H9 (cell line): ENCODE measurements at regions not wholly inside any gene's neighbourhood (a gene's known extent, or its start where the extent isn't known, plus 50 kb on each side); places are given as distances from the start of the nearest gene placed in this dataset.

Experiments
- DNase-seq: peaks from one replicate; pipeline ENCODE4 v3.0.0-alpha.2; 2017
- H2AFZ ChIP-seq: one replicate; pipeline ENCODE4 v1.6.1; 2013; ENCODE audit warnings: mild to moderate bottlenecking, low read length, control low read depth, moderate library complexity
- H2AK5ac ChIP-seq: 2 replicates; pipeline ENCODE4 v1.6.1; 2013; ENCODE audit warnings: low read length, control low read depth, mixed read lengths; ENCODE audit not compliant: insufficient read length
- H2BK120ac ChIP-seq: one replicate; pipeline ENCODE4 v1.6.1; 2013; ENCODE audit warnings: low read depth, mild to moderate bottlenecking, low read length, control low read depth, inconsistent platforms; ENCODE audit not compliant: poor library complexity, severe bottlenecking
- H2BK12ac ChIP-seq: 2 replicates; pipeline ENCODE4 v1.6.1; 2013; ENCODE audit warnings: low read length, control low read depth, mixed read lengths, low read depth; ENCODE audit not compliant: insufficient read length
- H2BK15ac ChIP-seq: 2 replicates; pipeline ENCODE4 v1.6.1; 2013; ENCODE audit warnings: low read depth, low read length, control low read depth
- H2BK20ac ChIP-seq: one replicate; pipeline ENCODE4 v1.6.1; 2013; ENCODE audit warnings: low read depth, mild to moderate bottlenecking, low read length, control low read depth, inconsistent platforms; ENCODE audit not compliant: poor library complexity, severe bottlenecking
- H2BK5ac ChIP-seq: 2 replicates; pipeline ENCODE4 v1.6.1; 2013; ENCODE audit warnings: low read length, control low read depth, mixed read lengths; ENCODE audit not compliant: insufficient read length
- H3K14ac ChIP-seq: 2 replicates; pipeline ENCODE4 v1.6.1; 2013; ENCODE audit warnings: low read length, control low read depth; ENCODE audit not compliant: insufficient read depth
- H3K18ac ChIP-seq: 2 replicates; pipeline ENCODE4 v1.6.1; 2013; ENCODE audit warnings: low read depth, mild to moderate bottlenecking, mixed read lengths, low read length, control low read depth; ENCODE audit not compliant: insufficient read length
- H3K23ac ChIP-seq: 2 replicates; pipeline ENCODE4 v1.6.1; 2013; ENCODE audit warnings: low read length, control low read depth, mixed read lengths, low read depth; ENCODE audit not compliant: insufficient read length
- H3K23me2 ChIP-seq: 2 replicates; pipeline ENCODE4 v1.6.1; 2013; ENCODE audit warnings: low read depth, mild to moderate bottlenecking, mixed read lengths, low read length, control low read depth; ENCODE audit not compliant: insufficient read length, poor library complexity, severe bottlenecking
- H3K27ac ChIP-seq: 2 replicates; pipeline ENCODE4 v1.5.1; 2013; ENCODE audit warnings: low read length, control low read depth, mixed read lengths, low read depth; ENCODE audit not compliant: insufficient read length
- H3K27me3 ChIP-seq: 2 replicates; pipeline ENCODE4 v1.6.1; 2013; ENCODE audit warnings: low read length, control low read depth, inconsistent platforms; ENCODE audit not compliant: insufficient read depth
- H3K4ac ChIP-seq: 2 replicates; pipeline ENCODE4 v1.6.1; 2013; ENCODE audit warnings: low read depth, mild to moderate bottlenecking, control low read depth, inconsistent platforms, low read length, moderate library complexity
- H3K4me1 ChIP-seq: 2 replicates; pipeline ENCODE4 v1.6.1; 2013; ENCODE audit warnings: low read length, control low read depth, inconsistent platforms; ENCODE audit not compliant: insufficient read depth
- H3K4me2 ChIP-seq: 2 replicates; pipeline ENCODE4 v1.6.1; 2013; ENCODE audit warnings: low read length, control low read depth, mixed read lengths; ENCODE audit not compliant: insufficient read length, insufficient read depth
- H3K56ac ChIP-seq: 2 replicates; pipeline ENCODE4 v1.6.1; 2013; ENCODE audit warnings: low read depth, mild to moderate bottlenecking, mixed read lengths, low read length, control low read depth; ENCODE audit not compliant: insufficient read length
- H3K79me1 ChIP-seq: 2 replicates; pipeline ENCODE4 v1.6.1; 2013; ENCODE audit warnings: low read depth, mild to moderate bottlenecking, moderate library complexity, low read length, control low read depth, inconsistent platforms; ENCODE audit not compliant: insufficient read depth, poor library complexity, severe bottlenecking
- H3K79me2 ChIP-seq: 2 replicates; pipeline ENCODE4 v1.6.1; 2013; ENCODE audit warnings: low read length, control low read depth, inconsistent platforms; ENCODE audit not compliant: insufficient read depth
- H3K9ac ChIP-seq: 2 replicates; pipeline ENCODE4 v1.6.1; 2013; ENCODE audit warnings: low read length, control low read depth, mixed read lengths; ENCODE audit not compliant: insufficient read length; ENCODE audit errors: extremely low read depth
- H3K9me3 ChIP-seq: one replicate; pipeline ENCODE4 v1.6.1; 2013; ENCODE audit warnings: low read depth, low read length, inconsistent platforms; ENCODE audit not compliant: control insufficient read depth
- H3T11ph ChIP-seq: one replicate; pipeline ENCODE4 v1.6.1; 2013; ENCODE audit warnings: mild to moderate bottlenecking, low read length, control low read depth, inconsistent platforms
- H4K20me1 ChIP-seq: one replicate; pipeline ENCODE4 v1.6.1; 2013; ENCODE audit not compliant: control insufficient read depth, insufficient read length, insufficient read depth
- H4K5ac ChIP-seq: 2 replicates; pipeline ENCODE4 v1.6.1; 2013; ENCODE audit warnings: low read depth, mild to moderate bottlenecking, mixed read lengths, low read length, control low read depth; ENCODE audit not compliant: insufficient read length
- H4K8ac ChIP-seq: replicated peaks from 2 replicates; pipeline ENCODE4 v1.6.1; 2013; ENCODE audit warnings: low read length, control low read depth, mixed read lengths, low read depth; ENCODE audit not compliant: insufficient read length
- H4K91ac ChIP-seq: 2 replicates; pipeline ENCODE4 v1.6.1; 2013; ENCODE audit warnings: low read depth, mild to moderate bottlenecking, moderate library complexity, mixed read lengths, low read length, control low read depth; ENCODE audit not compliant: insufficient read length
- H3K27ac Mint-ChIP-seq, 3 experiments: 2 replicates in 2 of 3; 3 replicates in 1 of 3; pipeline ENCODE4 v1.8.0; 2020 to 2021; ENCODE audit warnings: mixed read lengths in 3 of 3, mild to moderate bottlenecking in 1 of 3, moderate library complexity in 1 of 3
- H3K27me3 Mint-ChIP-seq: 2 replicates; pipeline ENCODE4 v1.8.0; 2021; ENCODE audit warnings: low read depth, mild to moderate bottlenecking, moderate library complexity, mixed read lengths
- H3K36me3 Mint-ChIP-seq, 3 experiments: 2 replicates in 2 of 3; 3 replicates in 1 of 3; pipeline ENCODE4 v1.8.0; 2020 to 2021; ENCODE audit warnings: low read depth in 3 of 3, mixed read lengths in 3 of 3; ENCODE audit not compliant: insufficient read depth in 1 of 3
- H3K4me1 Mint-ChIP-seq, 2 experiments: 2 replicates each; pipeline ENCODE4 v1.8.0; 2020; ENCODE audit warnings: mixed read lengths in 2 of 2
- H3K4me3 Mint-ChIP-seq, 2 experiments: 2 replicates in 1 of 2; 3 replicates in 1 of 2; pipeline ENCODE4 v1.8.0; 2020 to 2021; ENCODE audit warnings: mild to moderate bottlenecking in 2 of 2, mixed read lengths in 2 of 2, moderate library complexity in 1 of 2
- H3K9me3 Mint-ChIP-seq, 2 experiments: 2 replicates in 1 of 2; 3 replicates in 1 of 2; pipeline ENCODE4 v1.8.0; 2020; ENCODE audit warnings: mild to moderate bottlenecking in 2 of 2, mixed read lengths in 2 of 2, moderate library complexity in 1 of 2
- WGBS: extraction: QIAGEN DNeasy Blood & Tissue Kit; methylation state at CpG from one replicate; pipeline ENCODE4 v1.1.7; 2013; ENCODE audit warnings: missing lambda C conversion rate, low lambda C conversion rate, mixed read lengths; ENCODE audit not compliant: insufficient read length; ENCODE audit errors: extremely low coverage; 5-methylcytosine and 5-hydroxymethylcytosine counted together
- TF ChIP-seq, protein P1 (sequence below): fragments of 200-600 bp; sonication (generic); conservative IDR thresholded peaks from 3 replicates; pipeline ENCODE4 v1.8.0; 2021; ENCODE audit warnings: antibody characterized with exemption, mild to moderate bottlenecking

GRCh38 chr9:96048956-96049831 is 173.7 kb downstream of the ERCC6L2 start:
- no peak overlapping the region for H3K9ac ChIP-seq
- H3K36me3 Mint-ChIP-seq, result peaks cover 0 to 2% (median 2%) of the 10 kb centered on the region in 3 experiments; a peak in 6 of 7 replicates
- H2BK15ac ChIP-seq, result no peak overlapping the region
- H3K27ac Mint-ChIP-seq, result no peak overlapping the region; a peak in 1 of 7 replicates
- no CpG with 5 or more reads among the region's 39 CpGs for WGBS
- H4K5ac ChIP-seq, result no peak overlapping the region
- H3K27me3 Mint-ChIP-seq, result peaks cover 33% of the 10 kb centered on the region
- no peak overlapping the region for H3T11ph ChIP-seq
- H3K79me2 ChIP-seq, result no peaks in the 10 kb centered on the region
- TF ChIP-seq, protein P1, sequence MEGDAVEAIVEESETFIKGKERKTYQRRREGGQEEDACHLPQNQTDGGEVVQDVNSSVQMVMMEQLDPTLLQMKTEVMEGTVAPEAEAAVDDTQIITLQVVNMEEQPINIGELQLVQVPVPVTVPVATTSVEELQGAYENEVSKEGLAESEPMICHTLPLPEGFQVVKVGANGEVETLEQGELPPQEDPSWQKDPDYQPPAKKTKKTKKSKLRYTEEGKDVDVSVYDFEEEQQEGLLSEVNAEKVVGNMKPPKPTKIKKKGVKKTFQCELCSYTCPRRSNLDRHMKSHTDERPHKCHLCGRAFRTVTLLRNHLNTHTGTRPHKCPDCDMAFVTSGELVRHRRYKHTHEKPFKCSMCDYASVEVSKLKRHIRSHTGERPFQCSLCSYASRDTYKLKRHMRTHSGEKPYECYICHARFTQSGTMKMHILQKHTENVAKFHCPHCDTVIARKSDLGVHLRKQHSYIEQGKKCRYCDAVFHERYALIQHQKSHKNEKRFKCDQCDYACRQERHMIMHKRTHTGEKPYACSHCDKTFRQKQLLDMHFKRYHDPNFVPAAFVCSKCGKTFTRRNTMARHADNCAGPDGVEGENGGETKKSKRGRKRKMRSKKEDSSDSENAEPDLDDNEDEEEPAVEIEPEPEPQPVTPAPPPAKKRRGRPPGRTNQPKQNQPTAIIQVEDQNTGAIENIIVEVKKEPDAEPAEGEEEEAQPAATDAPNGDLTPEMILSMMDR, result no peak
- no peak overlapping the region for H4K91ac ChIP-seq
- no peaks in the 10 kb centered on the region for H3K27me3 ChIP-seq
- no peak overlapping the region for H3K56ac ChIP-seq
- H3K9me3 Mint-ChIP-seq, result peaks cover 1 to 7% of the 10 kb centered on the region in 2 experiments; a peak in 4 of 5 replicates
- no peaks in the 10 kb centered on the region for H3K79me1 ChIP-seq
- H4K8ac ChIP-seq, result no peak overlapping the region
- H3K4me1 ChIP-seq, result peaks cover 7% of the 10 kb centered on the region; the same call in 1 of the 2 replicates
- H3K18ac ChIP-seq, result no peak overlapping the region
- no peaks in the 10 kb centered on the region for H3K23me2 ChIP-seq
- no peak overlapping the region for H2BK5ac ChIP-seq
- no peak overlapping the region for H2BK12ac ChIP-seq
- no peak overlapping the region for H2AFZ ChIP-seq
- no peak overlapping the region for H2AK5ac ChIP-seq
- no peak overlapping the region for H3K14ac ChIP-seq
- H3K23ac ChIP-seq, result no peak overlapping the region
- H3K4ac ChIP-seq, result no peak overlapping the region
- H2BK20ac ChIP-seq, result no peak overlapping the region
- peaks cover 32 to 51% of the 10 kb centered on the region in 2 experiments for H3K4me1 Mint-ChIP-seq
- DNase-seq, result no peak
- H3K27ac ChIP-seq, result no peak overlapping the region
- no peak overlapping the region for H3K4me2 ChIP-seq
- no peak overlapping the region for H2BK120ac ChIP-seq
- H3K9me3 ChIP-seq, result no peaks in the 10 kb centered on the region
- H3K4me3 Mint-ChIP-seq, result no peak overlapping the region
- H4K20me1 ChIP-seq, result no peaks in the 10 kb centered on the region
